Right lung (tissue), 2 donors: ENCODE measurements at regions not wholly inside any gene's neighbourhood (a gene's known extent, or its start where the extent isn't known, plus 50 kb on each side); places are given as distances from the start of the nearest gene placed in this dataset.
"Not testable (repeated sequence)": the region's sequence is repeated elsewhere in the genome, so short reads cannot be mapped to it uniquely, and the experiment has no call there.

ENCODE experiments used
- DNase-seq, 2 donors: peaks; one replicate each; pipeline ENCODE4 v3.0.0-alpha.2; 2013

DNA sequence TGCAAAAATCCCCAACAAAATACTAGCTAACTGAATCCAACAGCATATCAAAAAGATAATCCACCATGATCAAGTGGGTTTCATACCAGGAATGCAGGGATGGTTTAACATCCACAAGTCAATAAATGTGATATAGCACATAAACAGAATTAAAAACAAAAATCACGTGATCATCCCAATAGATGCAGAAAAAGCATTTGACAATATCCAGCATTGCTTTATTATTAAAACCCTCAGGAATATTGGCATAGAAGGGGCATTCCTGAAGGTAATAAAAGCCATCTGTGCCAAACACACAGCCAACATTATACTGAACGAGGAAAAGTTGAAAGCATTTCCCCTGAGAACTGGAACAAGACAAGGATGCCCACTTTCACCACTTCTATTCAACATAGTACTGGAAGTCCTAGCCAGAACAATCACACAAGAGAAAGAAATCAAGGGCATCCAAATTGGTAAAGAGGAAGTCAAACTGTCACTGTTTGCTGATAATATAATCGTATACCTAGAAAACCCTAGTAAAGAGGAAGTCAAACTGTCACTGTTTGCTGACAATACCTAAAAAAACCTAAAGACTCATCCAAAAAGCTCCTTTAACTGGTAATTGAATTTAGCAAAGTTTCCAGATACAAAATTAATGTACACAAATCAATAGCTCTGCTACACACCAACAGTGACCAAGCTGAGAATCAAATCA is 109.8 kb downstream of the RNASET2 start:
- not testable (repeated sequence) for DNase-seq

DNA sequence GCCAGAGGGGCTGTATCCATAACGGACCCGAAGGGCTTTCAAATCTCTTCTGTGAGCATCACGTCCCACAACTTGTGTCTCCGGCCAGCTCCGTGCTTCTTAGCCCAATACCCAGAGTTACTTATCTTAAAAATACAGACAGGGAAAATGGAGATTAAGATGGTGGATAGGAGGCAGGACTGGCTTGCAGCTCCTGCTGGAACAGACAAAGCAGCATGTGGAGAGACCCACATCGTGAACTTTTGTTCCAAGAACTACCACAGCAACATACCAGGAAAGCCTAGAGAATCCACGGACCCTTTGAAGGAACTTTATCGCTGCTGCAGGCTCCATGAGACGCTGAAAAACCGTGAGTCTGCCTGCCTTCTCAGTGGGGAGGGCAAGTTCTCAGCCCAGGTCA is 113.7 kb downstream of the RNASET2 start:
- no peak for DNase-seq

DNA sequence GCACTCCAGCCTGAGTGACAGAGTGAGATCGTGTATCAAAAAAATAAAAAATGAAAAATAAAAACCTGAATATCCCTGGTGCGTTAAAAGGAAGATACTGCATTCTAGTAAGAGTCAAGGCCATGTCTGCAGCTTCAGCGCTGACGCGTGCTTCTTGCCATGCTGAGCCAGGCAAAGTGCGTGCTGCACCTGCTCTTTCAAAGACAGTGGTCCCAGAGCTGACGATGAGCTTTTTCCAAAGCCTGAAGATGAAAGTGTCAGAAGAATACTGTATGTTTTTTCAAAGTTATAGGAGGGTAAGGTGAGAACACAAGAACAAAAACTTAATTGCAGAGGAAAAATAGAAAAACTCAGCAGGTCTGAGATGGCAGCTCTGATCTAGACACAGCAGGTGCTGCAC is 115.1 kb downstream of the RNASET2 start:
- no peak for DNase-seq

DNA sequence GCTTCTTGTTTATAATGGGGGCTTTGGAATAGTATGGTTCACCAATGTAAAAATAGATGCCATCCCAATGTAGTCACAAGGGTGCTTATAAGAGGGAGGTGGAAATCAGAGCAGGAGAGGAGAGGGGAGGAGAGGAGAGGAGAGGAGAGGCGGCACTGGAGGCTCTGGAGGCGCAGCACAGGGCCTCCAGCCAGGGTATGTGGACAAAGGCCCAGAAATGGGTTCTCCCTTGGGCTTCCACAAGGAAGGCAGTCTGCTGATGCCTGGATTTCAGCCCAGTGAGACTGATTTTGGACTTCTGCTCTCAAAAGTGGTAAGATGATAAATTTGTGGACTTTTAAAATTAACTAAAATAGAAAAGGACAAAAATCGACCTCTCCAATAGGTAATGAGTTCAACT is 116.8 kb downstream of the RNASET2 start:
- DNase-seq, result no peak

DNA sequence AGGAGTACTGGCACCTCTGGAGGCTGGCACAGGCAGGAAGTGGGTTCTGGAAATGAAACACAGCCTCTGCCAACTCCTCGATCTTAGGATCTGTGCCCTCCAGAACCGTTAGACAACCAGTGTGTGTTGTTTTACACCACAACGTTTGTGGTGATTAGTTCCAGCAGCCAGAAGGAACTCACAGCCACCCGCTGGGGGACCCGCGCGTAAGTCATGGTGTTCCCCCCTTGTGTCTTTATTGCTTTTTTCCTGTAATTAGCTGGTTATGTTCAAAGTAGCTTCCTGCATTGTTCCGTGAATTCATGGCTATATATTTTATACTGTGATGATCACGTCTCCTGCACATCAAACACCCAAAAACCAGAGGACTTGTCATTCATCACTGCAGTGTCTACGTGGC is 117.4 kb downstream of the RNASET2 start:
- no peak for DNase-seq

DNA sequence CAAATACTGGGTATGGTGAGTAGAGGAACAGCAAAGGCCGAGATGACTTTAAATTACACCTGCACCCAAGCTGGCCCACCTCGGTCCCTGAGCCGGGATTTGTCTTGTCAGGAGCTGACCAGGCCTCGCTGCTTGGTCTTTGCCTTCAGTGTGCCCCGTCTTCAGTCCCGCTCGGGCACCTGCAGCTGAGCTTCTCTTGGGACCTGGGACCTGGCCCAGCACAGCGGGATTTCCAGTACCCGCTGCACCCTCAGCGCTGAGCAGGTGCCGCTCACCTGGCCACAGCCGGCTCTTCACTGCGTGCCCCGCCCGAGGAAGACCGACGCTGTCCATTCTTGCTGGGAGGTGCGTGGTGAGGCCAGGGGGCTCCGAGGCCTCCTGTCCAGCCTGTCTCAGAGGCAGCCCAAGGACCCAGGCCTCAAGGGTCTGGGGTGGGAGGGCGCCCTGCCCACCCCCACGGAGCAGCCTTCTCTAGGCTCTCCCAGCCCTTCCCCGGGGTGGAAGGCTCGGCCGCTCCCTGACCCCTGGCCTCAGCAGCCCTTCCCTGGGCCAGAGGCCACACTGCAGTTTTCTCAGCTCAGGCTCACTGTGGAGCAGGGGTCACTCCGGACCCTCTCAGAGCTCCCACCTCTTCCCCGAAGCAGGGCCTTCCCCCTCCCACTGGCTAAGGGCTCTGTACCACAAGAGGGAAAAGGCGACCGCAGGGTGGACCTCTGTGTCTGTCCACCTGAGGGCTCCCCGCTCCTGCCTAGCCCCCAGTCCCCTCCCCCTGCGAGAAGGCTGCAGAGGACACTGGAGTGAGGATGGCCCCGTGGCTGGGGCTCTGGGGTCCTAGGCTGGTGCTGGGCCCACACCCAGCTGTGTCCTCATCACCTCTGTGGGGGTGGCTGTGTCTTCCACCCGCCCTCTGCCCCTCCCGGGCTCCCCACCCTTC is 119.3 kb downstream of the RNASET2 start:
- no peak for DNase-seq

DNA sequence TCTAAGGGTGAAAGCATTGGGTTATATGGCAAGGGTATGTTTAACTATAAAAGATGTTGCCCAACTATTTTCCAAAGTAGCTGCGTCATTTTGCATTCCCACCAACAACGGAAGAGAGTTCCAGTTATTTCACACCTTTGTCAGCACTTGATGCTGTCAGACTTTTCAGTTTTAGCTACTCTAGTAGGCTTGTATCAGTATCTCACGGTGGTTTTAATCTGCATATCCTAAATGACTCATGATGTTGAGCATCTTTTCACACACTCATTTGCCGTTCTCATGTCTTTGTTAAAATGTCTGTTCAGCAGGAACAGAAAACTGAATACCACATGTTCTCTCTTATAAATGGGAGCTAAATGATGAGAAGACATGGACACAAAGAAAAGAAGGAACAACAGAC is 122.3 kb downstream of the RNASET2 start:
- DNase-seq, result no peak

DNA sequence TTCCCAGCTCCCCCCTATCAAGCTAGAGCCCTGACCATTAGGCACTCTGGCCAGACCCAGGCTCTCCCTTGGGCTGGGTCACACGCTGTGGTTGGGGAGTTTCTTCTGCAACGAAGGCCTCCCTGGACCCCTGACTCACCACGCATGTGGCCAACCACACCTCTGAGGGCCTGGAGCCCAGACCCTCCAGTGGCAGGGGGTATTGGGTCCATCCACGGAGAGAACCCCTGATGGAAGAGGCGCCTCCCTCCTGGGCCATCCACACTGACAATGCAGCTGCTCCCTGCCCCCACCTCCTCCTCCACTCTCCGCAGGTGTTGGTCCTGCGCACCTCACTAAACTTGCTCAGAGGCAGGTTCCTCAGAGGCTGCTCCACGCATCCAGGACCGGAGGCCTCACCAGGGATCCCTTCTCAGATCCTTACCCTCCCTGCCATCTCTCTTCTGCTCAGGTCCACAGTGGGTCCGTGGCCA is 125.4 kb downstream of the RNASET2 start:
- no peak for DNase-seq

DNA sequence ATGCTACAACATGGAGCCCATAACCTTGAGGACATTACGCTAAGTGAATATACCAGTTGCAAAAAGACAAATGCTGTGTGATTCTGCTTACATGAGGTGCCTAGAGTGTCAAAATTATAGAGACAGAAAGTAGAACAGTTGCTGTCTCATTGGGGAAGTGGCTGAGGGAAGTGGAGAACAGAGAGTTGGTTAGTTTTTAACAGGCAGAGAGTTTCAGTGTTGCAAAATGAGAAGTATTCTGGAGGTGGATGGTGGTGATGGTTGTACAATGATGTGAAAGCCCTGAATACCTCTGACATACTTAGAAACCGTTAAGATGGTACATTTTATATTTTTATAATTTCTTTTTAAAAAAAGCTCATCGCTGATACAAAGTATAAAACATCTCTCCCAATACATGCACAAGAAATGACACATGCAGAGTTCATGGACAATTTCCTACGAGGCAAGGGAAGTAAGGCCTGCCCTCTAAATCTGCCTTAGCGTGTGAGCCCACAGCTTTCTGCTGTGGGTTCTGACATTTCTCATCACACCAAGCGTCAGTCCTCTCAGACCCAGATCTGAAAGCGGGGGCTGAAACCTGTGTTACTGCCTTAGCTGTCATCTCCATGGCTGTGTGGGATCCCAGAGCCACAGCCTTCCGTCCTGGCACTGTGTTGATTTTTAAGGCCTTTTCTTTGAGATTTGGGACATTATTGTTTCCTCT is 126.0 kb downstream of the RNASET2 start:
- no peak for DNase-seq

DNA sequence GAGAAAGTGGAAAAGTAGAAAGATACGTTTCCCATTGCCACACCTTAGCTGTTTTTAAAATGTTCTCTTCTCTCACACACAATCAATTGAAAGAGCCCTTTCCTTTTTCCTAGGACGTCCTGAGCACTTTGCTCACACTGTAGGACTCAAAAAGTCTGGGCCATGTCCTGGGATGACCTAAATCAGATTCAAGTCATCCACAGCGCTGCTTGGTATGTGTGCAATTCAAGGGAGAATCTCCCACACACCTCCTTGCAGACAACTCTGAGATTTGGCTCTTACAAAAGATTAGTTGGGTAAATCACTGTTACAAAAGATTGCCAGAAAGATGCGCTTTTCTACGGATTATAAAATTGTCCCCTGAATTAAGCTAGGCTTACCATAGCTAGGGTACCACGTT is 130.1 kb downstream of the RNASET2 start:
- no peak for DNase-seq

DNA sequence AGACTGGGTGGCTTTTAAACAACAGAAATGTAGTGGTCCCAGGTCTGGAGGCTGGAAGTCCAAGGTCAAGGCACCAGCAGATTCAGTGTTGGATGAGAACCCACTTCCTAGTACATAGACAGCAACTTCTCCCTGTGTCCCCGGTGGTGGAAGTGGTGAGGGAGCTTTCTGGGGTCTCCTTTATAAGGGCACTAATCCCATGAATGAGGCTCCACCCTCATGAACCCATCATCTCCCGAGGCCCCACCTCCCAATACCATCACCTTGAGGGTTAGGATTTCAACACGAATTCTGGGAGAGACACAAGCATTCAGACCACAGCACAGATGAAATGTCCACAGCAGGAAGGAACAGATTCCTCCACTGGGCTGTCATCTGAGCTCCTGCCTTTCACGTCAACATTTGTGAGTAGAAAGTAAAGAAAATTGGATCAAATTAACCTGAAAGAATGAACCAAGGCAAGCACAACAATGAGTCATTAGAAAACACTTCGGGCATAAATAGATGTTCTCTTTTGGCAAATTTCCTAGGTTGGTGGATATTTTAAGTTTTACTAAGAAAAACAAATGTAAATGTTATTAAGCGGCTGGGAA is 130.7 kb downstream of the RNASET2 start:
- DNase-seq, result no peak

DNA sequence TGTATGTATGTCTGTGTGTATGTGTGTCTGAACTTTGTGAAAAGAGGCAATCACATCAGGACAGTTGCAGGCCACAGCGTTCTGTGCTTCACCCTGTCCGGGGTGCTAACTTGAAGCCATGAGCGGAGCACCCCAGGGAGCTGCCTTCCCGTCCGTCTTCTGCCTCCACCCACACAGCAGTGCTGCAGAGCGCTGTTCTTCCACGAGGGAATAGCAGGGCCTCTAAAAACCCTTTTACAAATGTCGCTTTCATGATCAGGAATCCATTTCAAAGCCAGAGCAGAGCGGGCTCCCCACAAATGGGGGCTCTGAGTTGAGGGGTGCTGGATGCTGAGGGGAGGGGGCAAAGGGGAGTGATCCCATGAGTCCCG is 131.5 kb downstream of the RNASET2 start:
- no peak for DNase-seq

DNA sequence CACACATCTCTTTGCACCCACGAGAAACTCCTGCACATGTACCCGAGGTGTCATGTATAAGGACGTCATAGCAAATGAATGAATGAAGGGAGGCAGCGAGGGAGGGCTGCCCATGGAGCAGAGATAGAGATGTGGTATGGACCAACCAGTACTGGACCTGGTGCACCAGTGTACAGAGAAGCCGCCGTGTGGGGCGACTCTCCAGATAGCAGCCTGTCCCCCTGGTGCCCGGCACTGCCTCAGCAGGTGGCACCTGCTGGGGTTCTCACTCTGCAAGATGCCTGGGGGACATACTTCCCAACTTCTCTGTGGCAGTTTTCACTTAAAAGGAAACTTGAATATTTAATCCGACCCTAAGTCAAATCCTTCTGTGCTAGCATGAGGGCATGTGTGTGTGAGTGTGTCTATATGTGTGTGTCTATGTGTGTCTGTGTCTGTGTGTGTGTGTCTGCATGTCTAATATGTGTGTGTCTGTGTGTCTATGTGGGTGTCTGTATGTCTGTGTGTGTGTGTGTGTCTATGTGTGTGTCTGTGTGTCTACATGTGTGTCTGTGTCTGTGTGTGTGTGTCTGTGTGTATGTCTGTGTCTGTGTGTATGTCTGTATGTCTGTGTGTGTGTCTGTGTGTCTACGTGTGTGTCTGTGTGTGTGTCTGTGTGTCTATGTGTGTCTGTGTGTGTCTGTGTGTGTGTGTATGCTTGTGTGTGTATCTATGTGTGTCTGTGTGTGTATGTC is 132.0 kb downstream of the RNASET2 start:
- DNase-seq, result no peak

DNA sequence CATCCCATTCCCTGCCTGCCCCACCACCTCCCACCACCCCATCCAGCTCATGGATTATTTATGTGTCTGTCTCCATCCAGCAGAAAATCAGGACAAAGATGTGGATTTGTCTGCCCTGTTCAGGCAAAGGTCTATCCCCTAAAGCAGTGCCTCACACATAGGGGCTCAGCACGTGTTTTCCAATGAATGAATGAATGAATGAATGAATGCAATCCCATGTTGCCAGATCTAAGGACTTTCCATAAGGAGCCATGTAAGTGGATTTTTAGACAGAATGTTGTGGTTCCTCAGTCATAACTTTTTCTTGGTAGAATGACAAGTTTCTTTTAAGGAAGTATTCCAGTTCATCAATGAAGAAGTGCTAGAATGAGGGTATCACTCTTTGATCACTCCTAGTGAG is 133.7 kb downstream of the RNASET2 start:
- DNase-seq, result no peak

DNA sequence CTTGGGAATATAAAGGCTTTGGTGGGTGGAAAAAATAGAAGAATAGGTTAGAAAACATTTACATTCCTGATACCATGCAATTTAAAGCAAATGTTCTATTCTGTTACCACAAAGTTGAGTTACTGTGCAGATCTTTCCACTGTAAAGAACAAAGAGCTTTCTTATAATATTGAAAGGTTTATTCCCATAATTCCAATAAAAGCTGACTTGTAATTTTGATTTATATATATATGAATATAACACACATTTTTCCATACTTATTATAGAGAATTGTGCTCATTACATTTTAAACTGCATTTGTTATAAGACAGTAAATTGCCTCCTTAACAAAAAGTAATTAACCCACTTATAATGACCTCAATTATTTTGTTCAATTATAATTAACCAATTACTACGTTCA is 135.9 kb downstream of the RNASET2 start:
- DNase-seq, result no peak

DNA sequence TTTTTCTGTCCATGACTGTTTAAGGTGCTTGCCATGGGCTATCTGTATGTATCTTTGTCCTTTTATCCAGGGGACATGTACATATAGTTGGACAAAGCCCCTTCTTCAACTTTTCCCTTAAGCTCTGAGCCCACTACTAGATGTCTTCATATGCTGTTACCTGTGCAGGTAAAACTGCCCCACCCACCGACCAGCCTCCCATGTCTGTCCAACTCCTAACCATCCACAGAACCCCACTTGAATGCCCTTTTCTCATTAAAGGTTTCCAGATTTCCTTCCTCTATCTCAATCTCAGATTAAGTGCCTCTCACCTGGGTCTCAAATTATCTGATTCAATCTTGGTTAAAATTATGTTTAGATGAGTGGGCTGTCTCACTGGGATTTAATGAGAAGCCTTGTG is 136.3 kb downstream of the RNASET2 start:
- no peak for DNase-seq

DNA sequence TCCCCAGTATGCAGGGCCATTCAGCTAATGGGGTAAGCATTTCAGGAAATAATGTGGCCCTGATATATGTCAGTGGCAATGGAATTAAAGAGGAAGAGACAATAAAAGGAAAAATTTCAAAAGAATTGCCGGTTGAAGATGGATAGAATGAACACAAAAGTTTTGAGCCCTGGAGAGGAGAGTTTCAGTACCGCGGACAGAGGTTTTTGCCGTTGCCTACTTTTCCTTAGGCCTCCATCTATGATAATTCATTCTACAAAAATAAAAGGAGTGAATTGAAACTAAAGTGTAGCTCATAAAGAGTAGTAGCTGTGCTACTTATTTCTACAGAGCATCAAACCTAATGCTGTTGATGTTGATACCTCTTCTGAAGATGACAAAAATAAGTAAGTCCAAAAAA is 140.7 kb downstream of the RNASET2 start:
- DNase-seq, result no peak

DNA sequence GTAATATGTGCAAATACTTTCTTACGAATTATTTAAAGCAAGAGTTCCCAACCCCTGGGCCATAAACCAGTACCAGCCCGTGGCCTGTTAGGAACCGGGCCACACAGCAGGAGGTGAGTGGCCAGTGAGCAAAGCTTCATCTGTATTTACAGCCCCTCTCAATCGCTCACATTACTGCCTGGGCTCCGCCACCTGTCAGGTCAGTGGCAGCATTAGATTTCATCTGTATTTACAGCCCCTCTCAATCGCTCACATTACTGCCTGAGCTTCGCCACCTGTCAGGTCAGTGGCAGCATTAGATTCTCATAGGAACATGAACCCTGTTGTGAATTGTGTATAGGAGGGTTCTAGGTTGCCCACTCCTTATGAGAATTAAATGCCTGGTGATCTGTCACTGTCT is 142.0 kb downstream of the RNASET2 start:
- no peak for DNase-seq

DNA sequence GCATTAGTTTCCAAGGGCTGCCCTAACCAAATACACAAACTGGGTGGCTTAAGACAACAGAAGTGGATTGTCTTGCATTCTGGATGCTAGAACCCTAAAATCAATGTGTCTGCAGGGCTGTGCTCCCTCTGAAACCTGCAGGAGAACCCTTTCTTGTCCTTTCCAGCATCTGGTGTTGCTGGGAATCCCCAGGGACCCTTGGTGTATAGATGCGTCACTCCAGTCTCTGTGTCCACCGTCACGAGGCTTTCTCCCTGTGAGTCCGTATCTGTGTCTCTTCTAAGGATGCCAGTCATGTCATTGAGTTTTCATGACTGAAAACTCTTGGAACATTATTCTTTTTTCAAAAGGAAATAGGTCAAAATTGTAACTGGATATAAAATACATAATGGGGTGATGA is 142.9 kb downstream of the RNASET2 start:
- no peak for DNase-seq

DNA sequence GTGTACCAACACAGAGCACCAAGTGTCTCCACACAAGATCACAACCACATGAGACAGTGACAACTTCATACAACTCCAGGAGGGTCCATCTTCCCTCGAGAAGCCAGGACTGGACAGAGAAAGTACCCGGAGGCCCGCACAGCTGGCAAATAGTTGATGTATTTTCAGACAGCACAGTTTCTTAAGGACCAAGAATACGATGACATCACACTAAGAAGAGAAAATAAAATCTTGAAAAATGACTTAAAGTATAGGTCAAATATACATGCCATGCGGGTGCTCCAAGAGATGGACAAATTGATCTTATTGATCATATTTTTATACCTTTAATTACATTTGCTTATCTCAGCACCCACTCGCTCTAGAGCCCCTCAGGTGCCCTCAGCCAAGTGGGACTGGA is 145.5 kb downstream of the RNASET2 start:
- no peak for DNase-seq

DNA sequence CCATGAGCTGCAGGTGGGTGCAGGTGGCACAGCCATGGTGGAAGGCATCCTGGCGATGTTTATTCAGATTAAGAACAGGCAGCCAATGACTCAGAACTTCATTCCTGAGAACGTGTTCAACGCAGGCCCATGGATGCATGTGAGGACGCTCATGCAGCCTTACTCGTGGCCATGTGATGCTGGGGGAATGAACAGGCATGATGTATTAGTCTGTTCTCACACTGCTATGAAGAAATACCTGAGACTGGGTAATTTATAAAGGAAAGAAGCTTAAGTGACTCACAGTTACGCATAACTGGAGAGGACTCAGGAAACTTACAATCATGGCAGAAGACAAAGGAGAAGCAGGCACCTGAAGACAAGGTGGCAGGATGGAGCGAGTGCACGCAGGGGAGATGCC is 146.6 kb downstream of the RNASET2 start:
- no peak for DNase-seq
